Hepatocyte (in vitro differentiated cells): ENCODE measurements at regions not wholly inside any gene's neighbourhood (a gene's known extent, or its start where the extent isn't known, plus 50 kb on each side); places are given as distances from the start of the nearest gene placed in this dataset.

ENCODE experiments used
- DNase-seq: peaks from one replicate; pipeline ENCODE4 v3.0.0-alpha.2; 2016; ENCODE audit warnings: low spot score
- H2AFZ ChIP-seq: fragments of 200-600 bp; sonication (generic); 2 replicates; pipeline ENCODE4 v1.6.0; 2016; ENCODE audit warnings: antibody characterized with exemption, mild to moderate bottlenecking
- H3K27ac ChIP-seq: fragments of 200-600 bp; sonication (generic); 2 replicates; pipeline ENCODE4 v1.5.1; 2016; ENCODE audit warnings: mild to moderate bottlenecking
- H3K27me3 ChIP-seq: fragments of 200-600 bp; sonication (generic); 2 replicates; pipeline ENCODE4 v1.6.1; 2016
- H3K36me3 ChIP-seq: fragments of 200-600 bp; sonication (generic); replicated peaks from 2 replicates; pipeline ENCODE4 v1.5.1; 2016; ENCODE audit warnings: low read depth; ENCODE audit not compliant: insufficient read depth
- H3K4me1 ChIP-seq: fragments of 200-600 bp; sonication (generic); 2 replicates; pipeline ENCODE4 v1.5.1; 2016; ENCODE audit warnings: mild to moderate bottlenecking, moderate library complexity; ENCODE audit not compliant: insufficient read depth
- H3K4me2 ChIP-seq: fragments of 200-600 bp; sonication (generic); 2 replicates; pipeline ENCODE4 v1.6.0; 2016
- H3K4me3 ChIP-seq: fragments of 200-600 bp; sonication (generic); 2 replicates; pipeline ENCODE4 v1.5.1; 2016; ENCODE audit warnings: mild to moderate bottlenecking
- H3K79me2 ChIP-seq: fragments of 200-600 bp; sonication (generic); 2 replicates; pipeline ENCODE4 v1.6.0; 2017; ENCODE audit warnings: mild to moderate bottlenecking
- H3K9me2 ChIP-seq: fragments of 200-600 bp; sonication (generic); replicated peaks from 2 replicates; pipeline ENCODE4 v1.6.0; 2017; ENCODE audit warnings: mild to moderate bottlenecking; ENCODE audit not compliant: insufficient read depth
- H3K9me3 ChIP-seq: fragments of 200-600 bp; sonication (generic); 2 replicates; pipeline ENCODE4 v1.5.1; 2016; ENCODE audit warnings: low read depth, mild to moderate bottlenecking
- H4K20me1 ChIP-seq: fragments of 200-600 bp; sonication (generic); 2 replicates; pipeline ENCODE4 v1.6.0; 2016; ENCODE audit warnings: mild to moderate bottlenecking; ENCODE audit not compliant: insufficient read depth, poor library complexity, severe bottlenecking
- EZH2 ChIP-seq: fragments of 200-600 bp; sonication (generic); IDR thresholded peaks from 2 replicates; pipeline ENCODE4 v1.6.1; 2016; ENCODE audit warnings: antibody characterized with exemption, mild to moderate bottlenecking, borderline replicate concordance
- EZH2phosphoT487 ChIP-seq: fragments of 200-600 bp; sonication (generic); IDR thresholded peaks from one replicate; pipeline ENCODE4 v1.6.1; 2018; ENCODE audit warnings: antibody characterized with exemption, mild to moderate bottlenecking, low read depth, moderate library complexity; ENCODE audit not compliant: unreplicated experiment, severe bottlenecking
- WGBS: methylation state at CpG from one replicate; pipeline ENCODE4 v1.1.6; 2016; ENCODE audit warnings: low lambda C conversion rate; ENCODE audit errors: missing lambda C conversion rate; 5-methylcytosine and 5-hydroxymethylcytosine counted together
- TF ChIP-seq, protein P1 (sequence below): fragments of 200-600 bp; sonication (generic); IDR thresholded peaks from 2 replicates; pipeline ENCODE4 v1.5.1; 2016; ENCODE audit warnings: antibody characterized with exemption, mild to moderate bottlenecking; ENCODE audit not compliant: poor library complexity

DNA sequence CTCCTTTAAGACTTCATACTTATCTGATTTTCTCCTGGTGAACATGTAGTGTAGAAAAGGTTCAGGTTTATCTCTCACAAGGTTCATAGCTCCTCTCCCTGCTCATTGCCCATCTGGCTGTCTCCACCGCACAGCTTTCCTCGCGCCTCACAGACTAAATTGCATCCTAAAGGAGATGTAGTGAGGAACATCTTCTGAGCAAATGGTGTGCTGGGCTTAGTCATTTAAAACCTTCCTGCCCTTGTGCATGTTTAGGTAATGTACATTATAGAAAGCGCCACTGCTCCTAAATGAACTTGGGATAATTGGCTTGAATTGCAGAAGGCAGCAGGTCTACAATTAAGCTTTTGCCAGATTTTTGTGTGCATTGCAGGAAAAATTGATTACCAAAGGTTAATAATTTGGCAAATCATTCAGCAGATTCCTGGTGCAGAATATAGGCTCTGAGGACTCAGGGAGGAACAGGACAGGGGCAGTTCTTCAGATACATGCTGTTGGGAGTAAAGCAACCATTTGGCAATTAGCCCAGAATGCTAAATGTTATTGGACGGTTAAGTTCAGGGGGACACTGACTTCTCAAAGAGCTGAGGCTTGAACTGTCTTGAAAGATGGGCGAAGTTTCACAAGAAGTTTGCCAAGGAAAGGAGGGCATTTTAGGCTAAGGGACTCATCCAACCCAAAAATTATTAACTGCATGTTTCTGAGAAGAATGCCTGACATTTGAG, 108.4 kb upstream of the CLDN10 start:
- no peaks in the 10 kb centered on the region for H3K9me2 ChIP-seq
- DNase-seq, result no peak

DNA sequence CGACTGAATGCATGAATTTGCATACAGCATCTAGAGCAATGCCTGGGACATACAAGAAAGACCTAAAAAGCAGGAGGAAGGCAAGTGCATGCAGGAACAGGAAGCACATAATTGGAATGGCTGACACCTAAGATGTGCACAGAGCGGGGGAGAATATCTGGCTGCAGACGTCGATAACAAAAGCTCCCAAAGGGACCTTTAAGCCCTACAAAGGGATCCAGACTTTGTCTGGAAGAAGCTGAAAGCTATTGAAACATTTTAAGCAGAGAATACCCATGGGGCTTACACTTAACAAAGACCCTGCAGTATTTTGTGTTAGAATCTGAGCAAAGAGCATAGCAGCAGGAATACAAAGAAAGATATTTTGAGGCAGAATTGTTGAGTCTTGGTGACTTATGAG, 107.4 kb upstream of the CLDN10 start:
- no peak for DNase-seq
- 72% methylated on average over 4 of the region's 4 CpGs for WGBS
- Histone ChIP-seq H3K79me2 (no peaks in the 10 kb centered on the region), H4K20me1 (no peaks in the 10 kb centered on the region), H3K27me3 (no peaks in the 10 kb centered on the region), H3K4me3 (no peak overlapping the region), H3K36me3 (no peaks in the 10 kb centered on the region), H3K27ac (no peak overlapping the region), H2AFZ (no peak overlapping the region), H3K4me1 (no peaks in the 10 kb centered on the region), H3K4me2 (no peak overlapping the region), H3K9me2 (no peaks in the 10 kb centered on the region), H3K9me3 (no peaks in the 10 kb centered on the region)
- TF ChIP-seq EZH2phosphoT487 (no peak), EZH2 (no peak)
- TF ChIP-seq, protein P1, sequence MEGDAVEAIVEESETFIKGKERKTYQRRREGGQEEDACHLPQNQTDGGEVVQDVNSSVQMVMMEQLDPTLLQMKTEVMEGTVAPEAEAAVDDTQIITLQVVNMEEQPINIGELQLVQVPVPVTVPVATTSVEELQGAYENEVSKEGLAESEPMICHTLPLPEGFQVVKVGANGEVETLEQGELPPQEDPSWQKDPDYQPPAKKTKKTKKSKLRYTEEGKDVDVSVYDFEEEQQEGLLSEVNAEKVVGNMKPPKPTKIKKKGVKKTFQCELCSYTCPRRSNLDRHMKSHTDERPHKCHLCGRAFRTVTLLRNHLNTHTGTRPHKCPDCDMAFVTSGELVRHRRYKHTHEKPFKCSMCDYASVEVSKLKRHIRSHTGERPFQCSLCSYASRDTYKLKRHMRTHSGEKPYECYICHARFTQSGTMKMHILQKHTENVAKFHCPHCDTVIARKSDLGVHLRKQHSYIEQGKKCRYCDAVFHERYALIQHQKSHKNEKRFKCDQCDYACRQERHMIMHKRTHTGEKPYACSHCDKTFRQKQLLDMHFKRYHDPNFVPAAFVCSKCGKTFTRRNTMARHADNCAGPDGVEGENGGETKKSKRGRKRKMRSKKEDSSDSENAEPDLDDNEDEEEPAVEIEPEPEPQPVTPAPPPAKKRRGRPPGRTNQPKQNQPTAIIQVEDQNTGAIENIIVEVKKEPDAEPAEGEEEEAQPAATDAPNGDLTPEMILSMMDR, result no peak

More for the DNA sequence above, 108.4 kb upstream of the CLDN10 start:
- Histone ChIP-seq H2AFZ (no peak overlapping the region), H3K4me3 (no peak overlapping the region), H3K27ac (no peak overlapping the region), H3K27me3 (no peaks in the 10 kb centered on the region), H4K20me1 (no peaks in the 10 kb centered on the region), H3K36me3 (no peaks in the 10 kb centered on the region), H3K4me1 (no peaks in the 10 kb centered on the region), H3K4me2 (no peak overlapping the region), H3K79me2 (no peaks in the 10 kb centered on the region), H3K9me3 (no peaks in the 10 kb centered on the region)
- TF ChIP-seq, protein P1, result no peak
- TF ChIP-seq EZH2, result no peak
- no peak for TF ChIP-seq EZH2phosphoT487
- WGBS, result 92% methylated on average over 6 of the region's 6 CpGs

DNA sequence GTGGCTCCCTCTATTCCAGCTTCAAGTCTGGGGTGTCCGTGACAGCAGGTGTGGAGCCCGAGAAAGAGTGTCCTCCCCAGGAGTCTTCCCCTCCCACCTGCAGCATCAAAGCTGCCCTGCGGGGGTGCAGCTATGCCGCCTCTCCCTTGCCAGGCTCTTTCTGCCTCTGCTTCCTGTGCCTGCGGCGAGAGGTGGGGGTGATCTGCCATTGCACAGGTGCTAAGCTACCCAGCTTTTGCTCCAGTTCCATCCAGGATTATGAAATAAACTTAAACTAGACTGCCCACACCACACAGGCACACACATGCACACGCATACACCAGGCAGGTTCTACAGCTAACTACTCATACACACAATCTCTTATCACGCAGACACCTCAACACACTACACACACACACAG, 104.7 kb upstream of the CLDN10 start:
- Histone ChIP-seq H3K27ac (no peak overlapping the region), H2AFZ (no peak overlapping the region), H3K9me2 (no peaks in the 10 kb centered on the region), H4K20me1 (no peaks in the 10 kb centered on the region), H3K9me3 (no peaks in the 10 kb centered on the region), H3K4me1 (no peaks in the 10 kb centered on the region), H3K27me3 (no peaks in the 10 kb centered on the region), H3K79me2 (no peaks in the 10 kb centered on the region), H3K4me3 (no peak overlapping the region), H3K36me3 (no peaks in the 10 kb centered on the region), H3K4me2 (no peak overlapping the region)
- TF ChIP-seq, protein P1, result no peak
- TF ChIP-seq EZH2, result no peak
- no peak for TF ChIP-seq EZH2phosphoT487
- 69% methylated on average over 8 of the region's 8 CpGs for WGBS
- DNase-seq, result no peak

DNA sequence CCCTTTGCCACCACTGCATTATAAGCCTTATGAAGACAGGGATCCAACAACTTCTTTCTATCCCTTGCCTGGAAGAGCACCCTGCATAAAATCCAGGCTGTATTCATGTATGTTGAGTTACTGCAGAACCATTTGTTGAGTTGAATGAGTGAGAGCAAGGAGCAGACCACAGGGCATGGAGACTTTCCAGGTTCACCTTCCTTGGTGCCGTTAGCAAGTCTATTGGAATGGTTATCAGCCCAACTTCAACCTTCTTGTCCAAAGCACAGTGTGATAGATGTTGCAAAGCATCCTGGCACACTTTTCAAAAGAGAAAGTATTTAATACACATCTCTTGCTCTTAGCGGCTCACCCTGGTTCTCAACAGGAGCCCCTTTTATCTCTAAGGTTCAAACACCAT, 100.9 kb upstream of the CLDN10 start:
- WGBS, result 95% methylated on average over 2 of the region's 2 CpGs
- H3K9me2 ChIP-seq, result no peaks in the 10 kb centered on the region
- H4K20me1 ChIP-seq, result no peaks in the 10 kb centered on the region
- H3K36me3 ChIP-seq, result no peaks in the 10 kb centered on the region
- no peak for DNase-seq
- H3K4me1 ChIP-seq, result no peaks in the 10 kb centered on the region
- H2AFZ ChIP-seq, result no peak overlapping the region
- no peak overlapping the region for H3K27ac ChIP-seq
- H3K9me3 ChIP-seq, result no peaks in the 10 kb centered on the region
- TF ChIP-seq, protein P1, result no peak
- TF ChIP-seq EZH2phosphoT487, result no peak
- no peak for TF ChIP-seq EZH2
- no peaks in the 10 kb centered on the region for H3K27me3 ChIP-seq
- H3K4me3 ChIP-seq, result no peak overlapping the region
- no peaks in the 10 kb centered on the region for H3K79me2 ChIP-seq
- H3K4me2 ChIP-seq, result no peak overlapping the region
